OCI-LY7 (cell line): ENCODE measurements at regions not wholly inside any gene's neighbourhood (a gene's known extent, or its start where the extent isn't known, plus 50 kb on each side); places are given as distances from the start of the nearest gene placed in this dataset.

Experiments used
- BruUV-seq: library from RNA; stranded (reverse); fragments of 400-500 nt; replicated peaks from 2 replicates; lab custom pipeline; 2021; lab: Mats Ljungman, UMichigan
- CTCF ChIA-PET: fragments of 300-600 bp; sonication (Branson Sonifier 250); formaldehyde crosslinking; loops from one replicate; lab custom pipeline; 2022; ENCODE audit warnings: antibody characterized with exemption; ENCODE audit not compliant: unreplicated experiment; lab: Charles Lee
- POLR2A ChIA-PET: fragments of 300-600 bp; sonication (Branson Sonifier 250); formaldehyde crosslinking; loops from one replicate; lab custom pipeline; 2022; ENCODE audit warnings: antibody characterized with exemption; lab: Charles Lee
- DNase-seq: peaks from one replicate; pipeline ENCODE4 v3.0.0-alpha.2; 2015; ENCODE audit warnings: low spot score
- H2AFZ ChIP-seq: fragments of 200-600 bp; sonication (generic), shearing (Covaris generic); 2 replicates; pipeline ENCODE4 v1.6.1; 2014; ENCODE audit warnings: mild to moderate bottlenecking, antibody characterized with exemption, low read length, moderate library complexity
- H3K27ac ChIP-seq: fragments of 200-600 bp; sonication (generic); 2 replicates; pipeline ENCODE4 v1.5.1; 2014; ENCODE audit warnings: mixed run types, low read depth, mild to moderate bottlenecking, moderate library complexity, low read length, inconsistent platforms; ENCODE audit not compliant: poor library complexity, severe bottlenecking
- H3K36me3 ChIP-seq: fragments of 200-600 bp; sonication (generic); 2 replicates; pipeline ENCODE4 v1.6.1; 2014; ENCODE audit warnings: mild to moderate bottlenecking, antibody characterized with exemption, low read length, moderate library complexity, mixed read lengths; ENCODE audit not compliant: insufficient read depth
- H3K4me1 ChIP-seq: fragments of 200-600 bp; sonication (generic); 2 replicates; pipeline ENCODE4 v1.5.1; 2014; ENCODE audit warnings: mild to moderate bottlenecking, low read length; ENCODE audit not compliant: insufficient read depth, poor library complexity, severe bottlenecking
- H3K4me2 ChIP-seq: fragments of 200-600 bp; sonication (generic); 2 replicates; pipeline ENCODE4 v1.6.1; 2014; ENCODE audit warnings: mild to moderate bottlenecking, low read length
- H3K4me3 ChIP-seq: fragments of 200-600 bp; sonication (generic); 2 replicates; pipeline ENCODE4 v1.5.1; 2014; ENCODE audit warnings: mild to moderate bottlenecking, low read depth, low read length; ENCODE audit not compliant: poor library complexity, severe bottlenecking
- H3K79me2 ChIP-seq: fragments of 200-600 bp; sonication (generic); 2 replicates; pipeline ENCODE4 v1.6.1; 2016; ENCODE audit warnings: low read depth, mild to moderate bottlenecking, low read length, moderate library complexity, mixed read lengths; ENCODE audit not compliant: insufficient read depth
- H3K9me2 ChIP-seq: fragments of 200-600 bp; sonication (generic); 2 replicates; pipeline ENCODE4 v1.6.1; 2016; ENCODE audit warnings: mild to moderate bottlenecking, low read length, mixed read lengths; ENCODE audit not compliant: insufficient read depth
- H3K9me3 ChIP-seq: fragments of 200-600 bp; sonication (generic); 2 replicates; pipeline ENCODE4 v1.6.1; 2014; ENCODE audit warnings: mild to moderate bottlenecking, mixed run types, low read length, mixed read lengths
- H4K20me1 ChIP-seq: fragments of 200-600 bp; sonication (generic); 2 replicates; pipeline ENCODE4 v1.6.1; 2014; ENCODE audit warnings: mild to moderate bottlenecking, antibody characterized with exemption, low read length, moderate library complexity, mixed read lengths; ENCODE audit not compliant: insufficient read depth
- CTCF ChIP-seq: fragments of 200-600 bp; sonication (generic); conservative IDR thresholded peaks from 2 replicates; pipeline ENCODE4 v1.5.1; 2014; ENCODE audit warnings: mild to moderate bottlenecking, antibody characterized with exemption, low read length, moderate library complexity, mixed read lengths
- EZH2phosphoT487 ChIP-seq: fragments of 200-600 bp; sonication (generic); IDR thresholded peaks from 2 replicates; pipeline ENCODE4 v1.6.1; 2018; ENCODE audit warnings: low read depth, borderline replicate concordance, mild to moderate bottlenecking, mixed run types, antibody characterized with exemption, low read length, moderate library complexity, mixed read lengths
- intact Hi-C: fragments of 100-400 bp; cut with micrococcal nuclease; formaldehyde crosslinking; loops from one replicate; pipeline ENCODE4 v1.10.0; 2022; ENCODE audit not compliant: unreplicated experiment

DNA sequence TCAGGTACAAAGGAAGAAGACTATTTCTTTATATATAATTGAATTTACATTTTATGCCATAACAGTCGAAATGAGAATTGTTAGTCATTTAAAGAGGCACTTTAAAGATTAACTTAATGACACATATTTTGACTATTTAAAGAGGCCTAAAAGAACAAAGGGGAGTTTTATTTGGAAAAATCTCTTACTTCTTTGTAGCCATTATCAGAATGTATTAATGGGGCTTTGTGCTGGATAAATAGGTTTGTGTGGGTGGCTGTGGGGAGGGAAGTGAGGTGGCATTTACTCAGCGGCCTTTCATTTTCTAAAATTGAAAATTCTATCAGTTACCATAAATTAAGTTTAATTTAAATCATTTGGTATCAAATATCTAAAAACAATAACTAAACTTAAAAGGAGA lies 462.2 kb upstream of the CXADR start:
- BruUV-seq: no TSS peak
- intact Hi-C loops: no loop called here
- Histone ChIP-seq H3K9me3 (no peaks in the 10 kb centered on the region), H3K4me3 (no peak overlapping the region), H3K79me2 (no peaks in the 10 kb centered on the region), H2AFZ (no peak overlapping the region), H3K4me1 (no peaks in the 10 kb centered on the region), H3K9me2 (no peaks in the 10 kb centered on the region), H3K4me2 (no peak overlapping the region), H3K27ac (no peak overlapping the region), H4K20me1 (no peaks in the 10 kb centered on the region), H3K36me3 (no peaks in the 10 kb centered on the region)
- CTCF ChIA-PET: no interaction called here
- POLR2A ChIA-PET: interaction anchor here (0.7 kb wide), 1 partner anchor 386 kb away, joined by 4 read pairs; no protein-coding TSS in a partner anchor
- DNase-seq: no peak
- no peak for TF ChIP-seq CTCF
- TF ChIP-seq EZH2phosphoT487: no peak

DNA sequence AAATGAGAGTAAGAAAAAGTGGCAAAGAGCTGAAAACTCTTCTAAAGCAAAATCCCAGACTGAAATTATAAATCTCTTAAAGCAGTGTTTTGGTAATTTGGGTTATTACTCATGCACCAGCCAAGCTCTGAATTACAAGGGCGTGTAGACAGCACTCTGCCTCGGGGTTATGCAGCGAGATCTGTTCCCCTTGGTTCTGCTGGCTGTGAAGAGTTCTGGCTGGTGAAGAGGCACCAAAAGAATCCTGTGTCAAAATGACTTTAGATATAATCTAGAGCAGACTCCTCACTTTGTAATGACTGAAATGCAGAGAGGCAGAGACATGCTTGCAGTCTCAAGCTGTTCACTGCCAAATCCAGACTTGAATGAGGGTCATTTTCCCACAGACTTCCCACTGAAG lies 461.8 kb upstream of the CXADR start:
- CTCF ChIA-PET: no interaction called here
- POLR2A ChIA-PET: no interaction called here

GRCh38 chr21:17053321-17053720 lies 459.5 kb upstream of the CXADR start:
- ChIA-PET POLR2A (no interaction called here), CTCF (no interaction called here)
- Histone ChIP-seq H3K9me2 (no peaks in the 10 kb centered on the region), H2AFZ (no peak overlapping the region), H3K4me1 (no peaks in the 10 kb centered on the region), H3K4me2 (no peak overlapping the region), H3K9me3 (no peaks in the 10 kb centered on the region), H3K27ac (no peak overlapping the region), H3K79me2 (no peaks in the 10 kb centered on the region), H4K20me1 (no peaks in the 10 kb centered on the region), H3K4me3 (no peak overlapping the region), H3K36me3 (no peaks in the 10 kb centered on the region)
- no TSS peak for BruUV-seq
- DNase-seq: no peak
- TF ChIP-seq CTCF: no peak
- TF ChIP-seq EZH2phosphoT487: no peak
- intact Hi-C loops: no loop called here

More for the DNA sequence above, 461.8 kb upstream of the CXADR start:
- TF ChIP-seq EZH2phosphoT487: no peak
- TF ChIP-seq CTCF: no peak
- Histone ChIP-seq H3K9me2 (no peaks in the 10 kb centered on the region), H3K4me2 (no peak overlapping the region), H3K79me2 (no peaks in the 10 kb centered on the region), H3K36me3 (no peaks in the 10 kb centered on the region), H2AFZ (no peak overlapping the region), H3K4me1 (no peaks in the 10 kb centered on the region), H3K9me3 (no peaks in the 10 kb centered on the region), H4K20me1 (no peaks in the 10 kb centered on the region), H3K27ac (no peak overlapping the region), H3K4me3 (no peak overlapping the region)
- DNase-seq: no peak
- BruUV-seq: no TSS peak
- intact Hi-C loops: no loop called here
